OCI-LY7 (cell line): ENCODE measurements at regions not wholly inside any gene's neighbourhood (a gene's known extent, or its start where the extent isn't known, plus 50 kb on each side); places are given as distances from the start of the nearest gene placed in this dataset.

ENCODE experiments used
- EZH2phosphoT487 ChIP-seq: fragments of 200-600 bp; sonication (generic); IDR thresholded peaks from 2 replicates; pipeline ENCODE4 v1.6.1; 2018; ENCODE audit warnings: low read depth, borderline replicate concordance, mild to moderate bottlenecking, mixed run types, antibody characterized with exemption, low read length, moderate library complexity, mixed read lengths
- TF ChIP-seq, protein P1 (sequence below): fragments of 200-600 bp; sonication (generic); conservative IDR thresholded peaks from 2 replicates; pipeline ENCODE4 v1.5.1; 2014; ENCODE audit warnings: mild to moderate bottlenecking, antibody characterized with exemption, low read length, moderate library complexity, mixed read lengths

DNA sequence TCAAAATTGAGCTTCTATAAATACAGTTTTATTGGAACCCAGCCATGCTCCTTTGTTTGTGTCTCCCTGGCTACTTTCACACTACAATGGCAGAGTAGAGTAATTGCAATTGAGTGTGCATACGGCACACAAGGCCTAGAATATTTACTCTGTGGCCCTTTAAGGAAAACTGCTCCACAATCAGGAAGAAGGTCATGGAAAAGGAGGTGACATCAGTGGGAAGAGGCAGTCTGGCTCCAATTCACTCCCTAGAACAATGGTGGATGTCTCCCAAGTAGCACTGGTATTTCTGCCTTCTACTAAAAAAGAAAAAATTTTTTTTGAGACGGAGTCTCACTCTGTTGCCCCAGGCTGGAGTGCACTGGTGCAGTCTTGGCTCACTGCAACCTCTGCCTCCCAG lies 51.3 kb downstream of the KRTAP19-8 start:
- TF ChIP-seq, protein P1, sequence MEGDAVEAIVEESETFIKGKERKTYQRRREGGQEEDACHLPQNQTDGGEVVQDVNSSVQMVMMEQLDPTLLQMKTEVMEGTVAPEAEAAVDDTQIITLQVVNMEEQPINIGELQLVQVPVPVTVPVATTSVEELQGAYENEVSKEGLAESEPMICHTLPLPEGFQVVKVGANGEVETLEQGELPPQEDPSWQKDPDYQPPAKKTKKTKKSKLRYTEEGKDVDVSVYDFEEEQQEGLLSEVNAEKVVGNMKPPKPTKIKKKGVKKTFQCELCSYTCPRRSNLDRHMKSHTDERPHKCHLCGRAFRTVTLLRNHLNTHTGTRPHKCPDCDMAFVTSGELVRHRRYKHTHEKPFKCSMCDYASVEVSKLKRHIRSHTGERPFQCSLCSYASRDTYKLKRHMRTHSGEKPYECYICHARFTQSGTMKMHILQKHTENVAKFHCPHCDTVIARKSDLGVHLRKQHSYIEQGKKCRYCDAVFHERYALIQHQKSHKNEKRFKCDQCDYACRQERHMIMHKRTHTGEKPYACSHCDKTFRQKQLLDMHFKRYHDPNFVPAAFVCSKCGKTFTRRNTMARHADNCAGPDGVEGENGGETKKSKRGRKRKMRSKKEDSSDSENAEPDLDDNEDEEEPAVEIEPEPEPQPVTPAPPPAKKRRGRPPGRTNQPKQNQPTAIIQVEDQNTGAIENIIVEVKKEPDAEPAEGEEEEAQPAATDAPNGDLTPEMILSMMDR, result no peak
- TF ChIP-seq EZH2phosphoT487, result no peak
